ENCODE measurements at regions not wholly inside any gene's neighbourhood (a gene's known extent, or its start where the extent isn't known, plus 50 kb on each side); places are given as distances from the start of the nearest gene placed in this dataset.

DNA sequence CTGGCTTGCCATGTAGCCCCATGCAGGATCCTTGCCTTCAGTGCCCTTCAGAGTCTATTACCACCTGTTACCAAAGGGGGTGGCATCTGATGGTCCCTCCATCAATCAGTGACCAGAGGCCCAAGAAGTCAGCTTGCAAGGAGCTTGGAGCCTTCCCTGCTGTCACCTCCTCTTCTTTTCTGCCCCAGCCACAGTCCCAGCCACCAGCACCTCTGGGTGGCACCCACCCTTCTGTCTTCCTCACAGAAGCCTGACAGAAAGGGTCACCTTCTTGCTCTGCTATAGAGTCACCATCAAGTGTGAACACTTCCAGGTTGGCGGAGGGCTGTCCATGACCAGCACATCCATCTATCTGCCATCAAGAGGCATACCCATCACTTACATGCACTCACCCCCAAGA lies 203.2 kb downstream of the SALL1 start:
- DNase-seq (ENCODE audit: low spot score) (no peak), ATAC-seq (no peak)
- ChIA-PET CTCF (no interaction called here), POLR2A (interaction anchor here (0.6 kb wide), 1 partner anchor 249 kb away, joined by 3 read pairs; no protein-coding TSS in a partner anchor)
- no peaks in the 10 kb centered on the region for H3K36me3 Mint-ChIP-seq
- no peaks in the 10 kb centered on the region for H3K27me3 Mint-ChIP-seq (ENCODE audit: low read depth)
- H3K4me1 Mint-ChIP-seq = no peaks in the 10 kb centered on the region
- H3K9me3 Mint-ChIP-seq = no peaks in the 10 kb centered on the region
- TF ChIP-seq, protein P1, sequence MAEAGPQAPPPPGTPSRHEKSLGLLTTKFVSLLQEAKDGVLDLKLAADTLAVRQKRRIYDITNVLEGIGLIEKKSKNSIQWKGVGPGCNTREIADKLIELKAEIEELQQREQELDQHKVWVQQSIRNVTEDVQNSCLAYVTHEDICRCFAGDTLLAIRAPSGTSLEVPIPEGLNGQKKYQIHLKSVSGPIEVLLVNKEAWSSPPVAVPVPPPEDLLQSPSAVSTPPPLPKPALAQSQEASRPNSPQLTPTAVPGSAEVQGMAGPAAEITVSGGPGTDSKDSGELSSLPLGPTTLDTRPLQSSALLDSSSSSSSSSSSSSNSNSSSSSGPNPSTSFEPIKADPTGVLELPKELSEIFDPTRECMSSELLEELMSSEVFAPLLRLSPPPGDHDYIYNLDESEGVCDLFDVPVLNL (CRISPR knock-in tag; IDR thresholded peaks at IDR 0.05; ENCODE audit: borderline replicate concordance, low read depth) = no peak
- TF ChIP-seq PRRX2 (CRISPR knock-in tag; IDR thresholded peaks at IDR 0.05) (no peak), ZNF317 (CRISPR knock-in tag; IDR thresholded peaks at IDR 0.05; ENCODE audit: borderline replicate concordance, low read depth) (no peak), CREB1 (CRISPR knock-in tag; IDR thresholded peaks at IDR 0.05) (no peak), RELA (CRISPR knock-in tag; IDR thresholded peaks at IDR 0.05; ENCODE audit: borderline replicate concordance) (no peak), JUN (CRISPR knock-in tag; IDR thresholded peaks at IDR 0.05) (no peak)
- TF ChIP-seq, protein P2, sequence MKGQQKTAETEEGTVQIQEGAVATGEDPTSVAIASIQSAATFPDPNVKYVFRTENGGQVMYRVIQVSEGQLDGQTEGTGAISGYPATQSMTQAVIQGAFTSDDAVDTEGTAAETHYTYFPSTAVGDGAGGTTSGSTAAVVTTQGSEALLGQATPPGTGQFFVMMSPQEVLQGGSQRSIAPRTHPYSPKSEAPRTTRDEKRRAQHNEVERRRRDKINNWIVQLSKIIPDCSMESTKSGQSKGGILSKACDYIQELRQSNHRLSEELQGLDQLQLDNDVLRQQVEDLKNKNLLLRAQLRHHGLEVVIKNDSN (CRISPR knock-in tag; IDR thresholded peaks at IDR 0.05) = no peak
- no peak overlapping the region for H3K27ac Mint-ChIP-seq
- no peak overlapping the region for H3K4me3 Mint-ChIP-seq

DNA sequence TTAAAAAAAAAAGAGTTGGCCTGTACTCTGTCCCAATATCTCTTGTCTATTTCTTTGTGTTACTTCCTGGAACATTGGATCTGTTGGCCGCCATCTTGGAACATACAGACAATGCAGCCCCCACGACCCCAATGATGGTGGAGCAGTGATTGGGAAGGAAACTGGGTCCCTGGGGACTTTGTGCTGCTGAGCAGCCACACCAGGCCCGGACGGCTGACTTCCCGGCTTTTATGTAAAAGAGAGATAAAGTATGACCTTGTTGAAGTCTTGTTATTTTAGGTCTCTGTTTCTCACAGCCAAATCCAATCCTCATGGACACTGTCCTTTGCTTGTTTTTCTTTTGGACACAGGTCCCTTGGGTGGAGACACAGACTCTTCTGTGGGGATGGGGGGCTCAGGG lies 204.5 kb downstream of the SALL1 start:
- ChIA-PET CTCF (no interaction called here), POLR2A (no interaction called here)
- no peaks in the 10 kb centered on the region for H3K27me3 Mint-ChIP-seq (ENCODE audit: low read depth)
- H3K4me3 Mint-ChIP-seq = no peak overlapping the region
- peaks cover 3% of the 10 kb centered on the region for H3K4me1 Mint-ChIP-seq
- no peak overlapping the region for H3K27ac Mint-ChIP-seq
- H3K36me3 Mint-ChIP-seq = no peaks in the 10 kb centered on the region
- no peak for ATAC-seq
- H3K9me3 Mint-ChIP-seq = no peaks in the 10 kb centered on the region
- no peak for DNase-seq (ENCODE audit: low spot score)
- TF ChIP-seq NFE2L1 (CRISPR knock-in tag; IDR thresholded peaks at IDR 0.05) (no peak), ESRRA (CRISPR knock-in tag; IDR thresholded peaks at IDR 0.05; ENCODE audit: borderline replicate concordance) (no peak), TP53 (CRISPR knock-in tag; IDR thresholded peaks at IDR 0.05) (no peak), ZNF138 (CRISPR knock-in tag; conservative IDR thresholded peaks at IDR 0.05) (no peak), ZNF219 (CRISPR knock-in tag; IDR thresholded peaks at IDR 0.05; ENCODE audit: borderline replicate concordance) (no peak), NFYB (CRISPR knock-in tag; conservative IDR thresholded peaks at IDR 0.05; ENCODE audit: low read depth) (no peak), FOXK1 (CRISPR knock-in tag; IDR thresholded peaks at IDR 0.05) (no peak)
- TF ChIP-seq, protein P3, sequence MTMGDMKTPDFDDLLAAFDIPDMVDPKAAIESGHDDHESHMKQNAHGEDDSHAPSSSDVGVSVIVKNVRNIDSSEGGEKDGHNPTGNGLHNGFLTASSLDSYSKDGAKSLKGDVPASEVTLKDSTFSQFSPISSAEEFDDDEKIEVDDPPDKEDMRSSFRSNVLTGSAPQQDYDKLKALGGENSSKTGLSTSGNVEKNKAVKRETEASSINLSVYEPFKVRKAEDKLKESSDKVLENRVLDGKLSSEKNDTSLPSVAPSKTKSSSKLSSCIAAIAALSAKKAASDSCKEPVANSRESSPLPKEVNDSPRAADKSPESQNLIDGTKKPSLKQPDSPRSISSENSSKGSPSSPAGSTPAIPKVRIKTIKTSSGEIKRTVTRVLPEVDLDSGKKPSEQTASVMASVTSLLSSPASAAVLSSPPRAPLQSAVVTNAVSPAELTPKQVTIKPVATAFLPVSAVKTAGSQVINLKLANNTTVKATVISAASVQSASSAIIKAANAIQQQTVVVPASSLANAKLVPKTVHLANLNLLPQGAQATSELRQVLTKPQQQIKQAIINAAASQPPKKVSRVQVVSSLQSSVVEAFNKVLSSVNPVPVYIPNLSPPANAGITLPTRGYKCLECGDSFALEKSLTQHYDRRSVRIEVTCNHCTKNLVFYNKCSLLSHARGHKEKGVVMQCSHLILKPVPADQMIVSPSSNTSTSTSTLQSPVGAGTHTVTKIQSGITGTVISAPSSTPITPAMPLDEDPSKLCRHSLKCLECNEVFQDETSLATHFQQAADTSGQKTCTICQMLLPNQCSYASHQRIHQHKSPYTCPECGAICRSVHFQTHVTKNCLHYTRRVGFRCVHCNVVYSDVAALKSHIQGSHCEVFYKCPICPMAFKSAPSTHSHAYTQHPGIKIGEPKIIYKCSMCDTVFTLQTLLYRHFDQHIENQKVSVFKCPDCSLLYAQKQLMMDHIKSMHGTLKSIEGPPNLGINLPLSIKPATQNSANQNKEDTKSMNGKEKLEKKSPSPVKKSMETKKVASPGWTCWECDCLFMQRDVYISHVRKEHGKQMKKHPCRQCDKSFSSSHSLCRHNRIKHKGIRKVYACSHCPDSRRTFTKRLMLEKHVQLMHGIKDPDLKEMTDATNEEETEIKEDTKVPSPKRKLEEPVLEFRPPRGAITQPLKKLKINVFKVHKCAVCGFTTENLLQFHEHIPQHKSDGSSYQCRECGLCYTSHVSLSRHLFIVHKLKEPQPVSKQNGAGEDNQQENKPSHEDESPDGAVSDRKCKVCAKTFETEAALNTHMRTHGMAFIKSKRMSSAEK (CRISPR knock-in tag; IDR thresholded peaks at IDR 0.05; ENCODE audit: borderline replicate concordance) = no peak
- TF ChIP-seq, protein P4, sequence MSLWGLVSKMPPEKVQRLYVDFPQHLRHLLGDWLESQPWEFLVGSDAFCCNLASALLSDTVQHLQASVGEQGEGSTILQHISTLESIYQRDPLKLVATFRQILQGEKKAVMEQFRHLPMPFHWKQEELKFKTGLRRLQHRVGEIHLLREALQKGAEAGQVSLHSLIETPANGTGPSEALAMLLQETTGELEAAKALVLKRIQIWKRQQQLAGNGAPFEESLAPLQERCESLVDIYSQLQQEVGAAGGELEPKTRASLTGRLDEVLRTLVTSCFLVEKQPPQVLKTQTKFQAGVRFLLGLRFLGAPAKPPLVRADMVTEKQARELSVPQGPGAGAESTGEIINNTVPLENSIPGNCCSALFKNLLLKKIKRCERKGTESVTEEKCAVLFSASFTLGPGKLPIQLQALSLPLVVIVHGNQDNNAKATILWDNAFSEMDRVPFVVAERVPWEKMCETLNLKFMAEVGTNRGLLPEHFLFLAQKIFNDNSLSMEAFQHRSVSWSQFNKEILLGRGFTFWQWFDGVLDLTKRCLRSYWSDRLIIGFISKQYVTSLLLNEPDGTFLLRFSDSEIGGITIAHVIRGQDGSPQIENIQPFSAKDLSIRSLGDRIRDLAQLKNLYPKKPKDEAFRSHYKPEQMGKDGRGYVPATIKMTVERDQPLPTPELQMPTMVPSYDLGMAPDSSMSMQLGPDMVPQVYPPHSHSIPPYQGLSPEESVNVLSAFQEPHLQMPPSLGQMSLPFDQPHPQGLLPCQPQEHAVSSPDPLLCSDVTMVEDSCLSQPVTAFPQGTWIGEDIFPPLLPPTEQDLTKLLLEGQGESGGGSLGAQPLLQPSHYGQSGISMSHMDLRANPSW (CRISPR knock-in tag; conservative IDR thresholded peaks at IDR 0.05; ENCODE audit: low read depth) = no peak
- TF ChIP-seq, protein P5, sequence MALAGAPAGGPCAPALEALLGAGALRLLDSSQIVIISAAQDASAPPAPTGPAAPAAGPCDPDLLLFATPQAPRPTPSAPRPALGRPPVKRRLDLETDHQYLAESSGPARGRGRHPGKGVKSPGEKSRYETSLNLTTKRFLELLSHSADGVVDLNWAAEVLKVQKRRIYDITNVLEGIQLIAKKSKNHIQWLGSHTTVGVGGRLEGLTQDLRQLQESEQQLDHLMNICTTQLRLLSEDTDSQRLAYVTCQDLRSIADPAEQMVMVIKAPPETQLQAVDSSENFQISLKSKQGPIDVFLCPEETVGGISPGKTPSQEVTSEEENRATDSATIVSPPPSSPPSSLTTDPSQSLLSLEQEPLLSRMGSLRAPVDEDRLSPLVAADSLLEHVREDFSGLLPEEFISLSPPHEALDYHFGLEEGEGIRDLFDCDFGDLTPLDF (CRISPR knock-in tag; IDR thresholded peaks at IDR 0.05) = no peak
- TF ChIP-seq, protein P6, sequence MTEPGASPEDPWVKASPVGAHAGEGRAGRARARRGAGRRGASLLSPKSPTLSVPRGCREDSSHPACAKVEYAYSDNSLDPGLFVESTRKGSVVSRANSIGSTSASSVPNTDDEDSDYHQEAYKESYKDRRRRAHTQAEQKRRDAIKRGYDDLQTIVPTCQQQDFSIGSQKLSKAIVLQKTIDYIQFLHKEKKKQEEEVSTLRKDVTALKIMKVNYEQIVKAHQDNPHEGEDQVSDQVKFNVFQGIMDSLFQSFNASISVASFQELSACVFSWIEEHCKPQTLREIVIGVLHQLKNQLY (CRISPR knock-in tag; IDR thresholded peaks at IDR 0.05) = no peak
- TF ChIP-seq, protein P7, sequence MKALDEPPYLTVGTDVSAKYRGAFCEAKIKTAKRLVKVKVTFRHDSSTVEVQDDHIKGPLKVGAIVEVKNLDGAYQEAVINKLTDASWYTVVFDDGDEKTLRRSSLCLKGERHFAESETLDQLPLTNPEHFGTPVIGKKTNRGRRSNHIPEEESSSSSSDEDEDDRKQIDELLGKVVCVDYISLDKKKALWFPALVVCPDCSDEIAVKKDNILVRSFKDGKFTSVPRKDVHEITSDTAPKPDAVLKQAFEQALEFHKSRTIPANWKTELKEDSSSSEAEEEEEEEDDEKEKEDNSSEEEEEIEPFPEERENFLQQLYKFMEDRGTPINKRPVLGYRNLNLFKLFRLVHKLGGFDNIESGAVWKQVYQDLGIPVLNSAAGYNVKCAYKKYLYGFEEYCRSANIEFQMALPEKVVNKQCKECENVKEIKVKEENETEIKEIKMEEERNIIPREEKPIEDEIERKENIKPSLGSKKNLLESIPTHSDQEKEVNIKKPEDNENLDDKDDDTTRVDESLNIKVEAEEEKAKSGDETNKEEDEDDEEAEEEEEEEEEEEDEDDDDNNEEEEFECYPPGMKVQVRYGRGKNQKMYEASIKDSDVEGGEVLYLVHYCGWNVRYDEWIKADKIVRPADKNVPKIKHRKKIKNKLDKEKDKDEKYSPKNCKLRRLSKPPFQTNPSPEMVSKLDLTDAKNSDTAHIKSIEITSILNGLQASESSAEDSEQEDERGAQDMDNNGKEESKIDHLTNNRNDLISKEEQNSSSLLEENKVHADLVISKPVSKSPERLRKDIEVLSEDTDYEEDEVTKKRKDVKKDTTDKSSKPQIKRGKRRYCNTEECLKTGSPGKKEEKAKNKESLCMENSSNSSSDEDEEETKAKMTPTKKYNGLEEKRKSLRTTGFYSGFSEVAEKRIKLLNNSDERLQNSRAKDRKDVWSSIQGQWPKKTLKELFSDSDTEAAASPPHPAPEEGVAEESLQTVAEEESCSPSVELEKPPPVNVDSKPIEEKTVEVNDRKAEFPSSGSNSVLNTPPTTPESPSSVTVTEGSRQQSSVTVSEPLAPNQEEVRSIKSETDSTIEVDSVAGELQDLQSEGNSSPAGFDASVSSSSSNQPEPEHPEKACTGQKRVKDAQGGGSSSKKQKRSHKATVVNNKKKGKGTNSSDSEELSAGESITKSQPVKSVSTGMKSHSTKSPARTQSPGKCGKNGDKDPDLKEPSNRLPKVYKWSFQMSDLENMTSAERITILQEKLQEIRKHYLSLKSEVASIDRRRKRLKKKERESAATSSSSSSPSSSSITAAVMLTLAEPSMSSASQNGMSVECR (CRISPR knock-in tag; IDR thresholded peaks at IDR 0.05; ENCODE audit: borderline replicate concordance) = no peak

All from WTC11 (cell line).